ENCODE measurements at regions not wholly inside any gene's neighbourhood (a gene's known extent, or its start where the extent isn't known, plus 50 kb on each side); places are given as distances from the start of the nearest gene placed in this dataset.
"Not testable (repeated sequence)": the region's sequence is repeated elsewhere in the genome, so short reads cannot be mapped to it uniquely, and the experiment has no call there.

DNA sequence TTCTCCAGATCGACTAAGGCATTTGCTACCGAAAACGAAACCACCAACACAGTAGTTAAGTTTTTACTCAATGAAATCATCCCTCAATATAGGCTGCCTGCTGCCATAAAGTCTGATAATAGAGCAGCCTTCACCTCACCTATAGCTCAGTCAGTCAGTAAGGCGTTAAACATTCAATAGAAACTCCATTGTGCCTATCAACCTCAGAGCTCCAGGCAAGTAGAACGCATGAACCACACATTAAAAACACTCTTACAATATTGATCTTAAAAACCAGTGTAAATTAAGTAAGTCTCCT lies 160.6 kb downstream of the DEFB131A start:
- TF ChIP-seq, protein P1, sequence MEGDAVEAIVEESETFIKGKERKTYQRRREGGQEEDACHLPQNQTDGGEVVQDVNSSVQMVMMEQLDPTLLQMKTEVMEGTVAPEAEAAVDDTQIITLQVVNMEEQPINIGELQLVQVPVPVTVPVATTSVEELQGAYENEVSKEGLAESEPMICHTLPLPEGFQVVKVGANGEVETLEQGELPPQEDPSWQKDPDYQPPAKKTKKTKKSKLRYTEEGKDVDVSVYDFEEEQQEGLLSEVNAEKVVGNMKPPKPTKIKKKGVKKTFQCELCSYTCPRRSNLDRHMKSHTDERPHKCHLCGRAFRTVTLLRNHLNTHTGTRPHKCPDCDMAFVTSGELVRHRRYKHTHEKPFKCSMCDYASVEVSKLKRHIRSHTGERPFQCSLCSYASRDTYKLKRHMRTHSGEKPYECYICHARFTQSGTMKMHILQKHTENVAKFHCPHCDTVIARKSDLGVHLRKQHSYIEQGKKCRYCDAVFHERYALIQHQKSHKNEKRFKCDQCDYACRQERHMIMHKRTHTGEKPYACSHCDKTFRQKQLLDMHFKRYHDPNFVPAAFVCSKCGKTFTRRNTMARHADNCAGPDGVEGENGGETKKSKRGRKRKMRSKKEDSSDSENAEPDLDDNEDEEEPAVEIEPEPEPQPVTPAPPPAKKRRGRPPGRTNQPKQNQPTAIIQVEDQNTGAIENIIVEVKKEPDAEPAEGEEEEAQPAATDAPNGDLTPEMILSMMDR (IDR thresholded peaks at IDR 0.05) = not testable (repeated sequence)
- TF ChIP-seq POLR2A (IDR thresholded peaks at IDR 0.05) = not testable (repeated sequence)

All from testis (tissue), 2 donors.